Islet of Langerhans (tissue), 1 donor: ENCODE measurements at regions not wholly inside any gene's neighbourhood (a gene's known extent, or its start where the extent isn't known, plus 50 kb on each side); places are given as distances from the start of the nearest gene placed in this dataset.
"Not testable (repeated sequence)": the region's sequence is repeated elsewhere in the genome, so short reads cannot be mapped to it uniquely, and the experiment has no call there.

Experiments used
- FAIRE-seq: peaks from one replicate; lab custom pipeline; 2011; peaks lifted over from hg19 to GRCh38; lab: Jason Lieb, UNC

DNA sequence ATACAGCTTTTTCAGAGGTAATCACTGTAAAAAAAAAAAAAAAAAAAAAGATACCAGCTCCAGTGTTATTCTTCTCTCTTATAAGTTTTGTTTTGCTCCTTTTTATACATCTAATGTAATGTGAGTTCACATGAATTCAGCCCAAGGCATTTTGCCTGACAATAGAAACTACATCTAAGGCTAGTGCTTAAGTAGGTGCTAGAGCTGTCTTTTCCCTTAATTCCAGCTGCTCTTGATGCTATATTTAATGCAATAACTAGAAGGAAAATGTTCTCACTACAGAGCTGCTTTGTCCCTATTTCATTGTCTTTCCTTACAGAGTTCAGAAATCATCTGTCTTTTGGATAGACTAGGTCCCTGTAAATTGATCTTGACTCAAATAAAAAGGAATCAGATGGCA lies 150.1 kb downstream of the NAA11 start:
- FAIRE-seq = no peak

DNA sequence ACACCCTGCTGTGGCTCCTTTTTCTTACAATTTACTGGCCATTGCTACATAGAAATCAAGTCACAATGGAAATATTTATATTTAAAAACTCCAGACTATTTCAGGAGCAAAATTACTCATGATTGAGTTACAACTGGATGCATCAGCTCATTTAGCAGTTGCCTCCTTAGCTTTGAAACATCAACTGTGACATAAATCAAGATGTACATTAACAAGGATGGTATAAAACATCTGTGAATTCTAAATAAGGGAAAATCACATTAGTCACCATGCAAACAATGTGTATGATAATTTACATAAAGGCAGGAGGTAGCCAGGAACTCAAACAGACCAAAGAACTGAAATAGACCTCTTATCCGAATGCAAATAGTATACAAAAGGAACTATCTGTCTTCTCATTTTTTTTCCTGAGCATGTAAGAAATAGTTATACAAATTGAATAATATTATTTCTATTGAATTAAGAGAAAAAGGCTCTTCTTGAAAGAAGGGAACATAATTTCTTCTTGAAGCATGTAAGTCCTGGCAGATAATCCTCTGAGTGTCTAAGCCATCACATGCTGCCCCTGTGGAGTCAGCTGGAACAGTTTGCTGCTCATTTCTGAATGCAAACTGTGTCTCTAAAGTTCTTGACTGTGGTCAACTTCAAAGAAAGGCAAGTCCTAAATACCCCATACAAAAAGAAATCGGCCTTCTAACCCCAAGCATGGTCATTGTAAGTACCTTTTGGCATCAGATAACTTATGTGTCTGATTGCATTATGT lies 151.2 kb downstream of the NAA11 start:
- no peak for FAIRE-seq

DNA sequence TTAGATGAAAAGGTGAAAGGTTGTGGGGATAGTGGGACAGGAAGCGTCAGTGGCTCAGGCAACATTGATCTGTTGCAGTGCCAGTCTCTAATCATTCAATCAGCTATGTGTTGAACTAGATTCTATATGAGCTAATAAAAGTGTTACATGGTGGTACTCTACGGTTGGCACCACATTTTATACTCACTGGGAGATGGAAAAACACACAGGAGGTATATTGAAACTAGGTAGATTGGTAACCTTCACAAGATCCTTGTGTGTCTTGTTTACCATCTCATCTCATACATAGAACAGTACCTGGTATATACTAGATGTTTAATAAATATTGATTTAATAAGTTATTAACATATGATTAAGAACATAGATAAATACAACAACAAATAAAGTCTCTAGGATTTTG lies 152.7 kb downstream of the NAA11 start:
- no peak for FAIRE-seq

DNA sequence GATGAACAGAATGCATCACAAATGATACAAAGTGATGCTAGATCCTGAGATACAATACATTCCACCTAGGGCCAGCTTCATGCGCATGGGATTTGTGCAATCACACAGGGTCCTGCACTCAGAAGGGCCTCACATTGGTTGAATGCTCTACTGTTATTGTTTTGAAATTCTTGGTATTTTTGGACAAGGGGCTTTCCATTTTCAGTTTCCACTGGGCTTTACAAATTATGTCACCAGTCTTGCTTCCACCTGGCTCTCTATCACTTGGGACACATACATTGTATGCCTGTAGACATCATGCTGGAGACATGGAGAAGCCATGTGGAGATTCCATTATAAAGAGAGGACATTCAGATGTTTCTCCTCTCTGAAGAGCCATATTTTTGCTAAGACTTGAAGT lies 155.8 kb downstream of the NAA11 start:
- no peak for FAIRE-seq

DNA sequence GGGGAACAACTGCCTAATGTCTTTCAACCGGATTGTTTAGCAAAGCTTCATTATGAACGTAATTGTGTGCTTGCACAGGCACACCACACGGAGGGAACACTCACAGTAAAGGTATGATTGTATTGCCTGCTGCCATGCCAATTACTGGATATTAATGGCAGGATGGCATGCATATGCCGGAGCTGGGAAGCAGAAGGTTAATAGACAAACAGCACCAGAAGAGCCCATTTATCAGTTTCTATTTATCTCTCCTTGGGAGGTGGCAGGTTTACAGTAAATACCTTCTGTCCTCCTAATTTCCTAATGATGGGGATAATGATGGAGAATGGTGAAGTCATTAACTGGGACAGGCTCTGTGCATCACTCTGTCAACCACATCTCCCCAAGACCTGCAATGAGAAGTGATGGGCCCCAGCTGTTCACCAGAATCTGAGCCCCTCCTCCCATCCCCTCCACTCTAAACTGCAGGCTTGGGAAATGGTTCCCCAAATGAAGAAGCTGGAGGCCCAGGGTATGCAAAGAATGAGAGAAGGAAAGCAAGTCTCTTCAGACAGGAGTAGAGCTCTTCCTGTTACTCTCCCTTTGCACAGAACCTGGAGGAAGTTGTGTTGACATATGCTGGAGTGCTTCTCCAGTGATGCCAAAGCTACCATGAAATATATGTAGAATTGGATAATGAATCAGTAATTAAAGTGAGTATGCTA lies 160.8 kb downstream of the NAA11 start:
- FAIRE-seq = no peak

DNA sequence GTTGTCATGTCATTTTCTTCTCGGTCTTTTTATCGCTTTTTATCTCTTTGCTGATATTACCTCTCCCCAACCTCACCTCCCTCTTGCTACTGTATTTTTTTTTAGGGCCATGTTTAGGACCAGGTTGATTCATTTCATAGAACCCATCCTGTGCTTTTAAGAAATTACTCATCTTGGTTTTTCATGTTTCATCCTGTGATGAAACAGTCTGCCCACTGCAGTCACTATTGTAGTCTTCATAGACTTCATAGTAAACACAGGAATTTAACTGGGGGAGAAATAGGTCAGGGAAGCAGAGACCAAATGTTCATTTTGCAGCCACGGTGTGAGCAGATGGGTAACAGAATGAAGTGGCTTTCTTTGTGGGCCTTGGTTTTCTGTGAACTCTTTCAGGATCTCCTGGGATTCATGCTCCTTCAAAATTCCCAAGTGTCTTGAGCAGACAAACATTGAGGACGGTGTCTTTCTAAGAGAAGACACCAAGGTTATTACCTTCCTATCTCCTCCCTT lies 161.8 kb downstream of the NAA11 start:
- FAIRE-seq = no peak

DNA sequence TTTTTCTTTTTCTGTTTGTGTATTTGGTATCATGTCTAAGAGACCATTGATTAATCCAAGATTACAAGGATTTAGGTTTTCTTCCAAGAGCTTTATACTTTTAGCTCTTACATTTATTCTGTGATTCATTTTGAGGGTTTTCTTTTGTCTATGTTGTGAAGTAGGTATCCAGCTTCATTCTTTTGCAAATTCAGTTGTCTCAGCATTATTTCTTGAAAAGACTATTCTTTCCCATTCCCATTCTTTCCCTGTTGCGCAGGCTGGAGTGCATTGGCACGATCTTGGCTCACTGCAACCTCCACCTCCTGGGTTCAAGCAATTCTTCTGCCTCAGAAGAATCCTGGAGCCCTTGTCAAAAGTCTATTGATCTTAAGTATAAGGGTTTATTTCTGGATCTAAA lies 164.9 kb downstream of the NAA11 start:
- FAIRE-seq = no peak

DNA sequence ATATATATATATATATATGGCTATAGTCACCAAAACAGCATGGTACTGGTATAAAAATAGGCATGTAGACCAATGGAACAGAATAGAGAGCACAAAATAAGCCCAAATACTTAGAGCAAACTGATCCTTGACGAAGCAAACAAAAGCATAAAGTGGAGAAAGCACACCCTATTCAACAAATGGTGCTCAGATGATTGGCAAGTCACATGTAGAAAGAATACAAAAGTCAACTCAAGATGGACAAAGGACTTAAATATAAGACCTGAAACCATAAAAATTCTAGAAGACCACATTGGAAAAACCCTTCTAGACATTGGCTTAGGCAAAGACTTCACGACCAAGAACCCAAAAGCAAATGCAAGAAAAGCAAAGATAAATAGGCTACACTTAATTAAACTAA lies 167.2 kb downstream of the NAA11 start:
- FAIRE-seq = not testable (repeated sequence)

DNA sequence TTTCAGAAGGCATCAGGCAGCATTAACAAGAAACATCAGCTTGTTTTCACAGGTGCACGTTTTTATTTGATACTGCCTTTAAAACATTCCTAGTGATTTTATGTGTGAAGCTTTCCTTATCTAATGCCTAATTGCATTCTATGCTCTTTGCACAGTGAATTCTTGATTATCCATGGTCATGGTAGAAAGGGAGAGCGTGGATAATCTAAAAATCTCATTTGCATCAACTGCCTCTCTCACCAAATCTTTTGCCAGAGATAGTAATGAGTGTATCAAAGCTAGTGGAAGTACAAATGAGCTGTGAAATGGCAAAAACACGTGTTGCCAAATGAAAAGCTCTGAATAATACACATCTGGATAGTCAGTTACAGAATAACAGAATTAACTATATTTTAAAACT lies 170.5 kb downstream of the NAA11 start:
- FAIRE-seq = no peak

DNA sequence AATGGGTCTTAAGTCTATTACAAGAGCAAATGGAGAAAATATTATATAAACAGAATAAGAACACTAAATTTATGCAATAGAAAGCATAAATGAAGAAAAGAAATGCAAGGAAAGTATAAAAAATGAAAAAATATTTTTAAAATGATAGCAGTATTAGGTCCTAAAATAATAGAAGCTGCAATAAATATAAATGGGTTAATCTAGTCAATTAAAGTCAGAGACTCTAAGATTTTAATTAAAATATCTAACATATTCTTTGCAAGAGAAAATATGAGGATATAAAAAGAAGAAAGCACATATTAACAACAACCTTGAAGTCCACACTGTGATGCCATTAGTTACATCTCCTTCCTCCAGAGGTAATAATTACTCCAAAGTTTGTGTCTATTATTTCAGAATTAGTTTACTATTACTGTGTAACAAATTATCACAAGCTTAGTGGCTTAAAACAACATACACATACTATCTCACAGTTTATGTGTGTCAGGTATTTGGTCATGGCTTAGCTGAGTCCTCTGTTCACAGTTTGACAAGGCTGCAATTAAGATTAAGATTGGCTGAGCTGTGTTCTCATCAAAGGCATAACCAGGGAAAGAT lies 174.9 kb downstream of the NAA11 start:
- FAIRE-seq = no peak

DNA sequence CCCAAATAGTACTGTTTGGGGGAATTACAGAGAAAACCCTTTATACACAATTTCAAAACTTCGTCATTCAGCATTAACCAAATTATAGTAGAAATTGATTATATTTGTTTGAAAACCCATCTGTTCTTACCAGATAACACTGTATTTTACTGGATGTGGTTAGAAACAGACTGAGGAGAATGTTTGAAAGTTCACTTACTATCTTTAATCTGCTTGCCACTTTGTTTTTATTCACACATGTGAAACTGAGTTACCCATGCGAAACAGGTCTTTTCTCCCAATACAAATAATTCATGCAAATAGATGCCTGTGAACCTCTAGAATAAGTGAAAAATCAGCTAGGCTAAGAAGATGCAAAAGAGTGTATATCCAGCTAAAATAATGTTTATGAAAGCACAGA lies 177.5 kb downstream of the NAA11 start:
- no peak for FAIRE-seq

DNA sequence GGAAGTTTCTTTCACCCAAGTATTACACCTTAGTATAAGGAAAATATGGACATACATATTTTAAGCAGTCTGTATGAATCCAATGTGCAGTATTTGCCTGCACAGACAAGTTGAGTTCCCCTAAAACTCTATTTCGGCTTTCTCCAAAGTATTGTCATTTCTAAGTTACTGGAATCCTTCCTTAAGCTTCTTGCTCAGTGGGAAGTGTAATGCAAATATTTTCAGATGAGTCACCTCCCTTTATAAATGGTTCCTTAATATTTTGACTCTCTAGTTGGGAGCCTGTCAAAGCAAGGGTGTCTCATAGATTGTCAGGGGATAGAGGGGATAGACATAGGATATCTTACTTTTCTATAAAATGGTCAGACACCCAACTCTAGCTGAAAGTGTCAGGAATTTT lies 178.6 kb downstream of the NAA11 start:
- no peak for FAIRE-seq

DNA sequence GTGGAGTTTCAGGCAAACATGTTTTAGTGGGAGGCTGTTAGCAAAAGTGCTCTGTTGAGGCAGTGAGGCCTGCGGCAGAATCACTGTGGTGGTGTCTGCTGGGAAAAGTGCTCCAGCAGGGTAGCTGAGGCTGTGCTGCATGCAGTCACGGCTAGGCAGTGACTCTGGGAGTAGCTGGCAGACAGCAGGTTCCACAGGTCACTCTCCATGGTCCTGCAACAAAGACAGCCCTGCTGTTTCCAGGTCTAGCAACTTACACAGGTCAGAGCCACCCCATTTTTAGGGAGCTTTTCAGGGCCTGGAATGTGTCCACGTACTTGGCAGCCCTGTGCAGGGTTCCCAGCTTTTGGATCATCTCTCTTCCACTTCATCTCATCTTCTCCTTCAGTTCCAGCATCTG lies 184.3 kb downstream of the NAA11 start:
- FAIRE-seq = no peak

DNA sequence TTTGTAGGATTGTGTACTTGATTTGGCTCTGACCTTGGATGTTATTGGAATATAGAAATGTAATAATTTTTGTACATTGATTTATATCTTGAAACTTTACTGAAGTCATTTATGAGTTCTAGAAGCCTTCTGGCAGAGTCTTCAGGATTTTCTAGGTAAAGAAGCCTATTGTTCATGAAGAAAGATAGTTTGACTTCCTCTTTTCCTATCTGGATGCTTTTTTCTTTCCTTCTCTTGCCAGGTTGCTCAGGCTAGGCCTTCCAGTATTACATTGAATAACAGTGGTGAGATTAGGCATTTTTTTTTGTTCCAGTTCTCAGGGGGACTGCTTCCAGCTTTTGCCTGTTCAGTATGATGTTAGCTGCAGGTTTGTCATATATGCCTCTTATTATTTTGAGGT lies 191.1 kb downstream of the NAA11 start:
- FAIRE-seq = no peak

DNA sequence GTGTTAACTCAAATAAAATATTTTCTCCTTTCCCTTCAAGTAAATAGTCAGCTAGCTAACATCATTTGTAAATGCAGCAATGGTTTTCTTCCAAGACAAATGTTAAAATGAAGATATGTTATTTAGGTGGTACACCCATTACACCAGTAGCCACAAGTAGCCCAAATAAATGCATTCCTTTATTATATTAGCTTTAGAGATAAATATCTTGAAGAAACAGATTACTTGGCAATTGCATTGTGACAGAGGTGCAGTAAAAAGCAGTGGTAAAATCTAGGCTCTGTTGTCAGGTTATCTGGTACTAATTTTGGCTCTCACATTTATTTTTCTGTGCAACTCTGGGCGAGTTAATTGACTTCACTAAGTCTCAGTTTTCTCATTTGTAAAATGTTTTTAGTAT lies 193.0 kb downstream of the NAA11 start:
- FAIRE-seq = no peak

DNA sequence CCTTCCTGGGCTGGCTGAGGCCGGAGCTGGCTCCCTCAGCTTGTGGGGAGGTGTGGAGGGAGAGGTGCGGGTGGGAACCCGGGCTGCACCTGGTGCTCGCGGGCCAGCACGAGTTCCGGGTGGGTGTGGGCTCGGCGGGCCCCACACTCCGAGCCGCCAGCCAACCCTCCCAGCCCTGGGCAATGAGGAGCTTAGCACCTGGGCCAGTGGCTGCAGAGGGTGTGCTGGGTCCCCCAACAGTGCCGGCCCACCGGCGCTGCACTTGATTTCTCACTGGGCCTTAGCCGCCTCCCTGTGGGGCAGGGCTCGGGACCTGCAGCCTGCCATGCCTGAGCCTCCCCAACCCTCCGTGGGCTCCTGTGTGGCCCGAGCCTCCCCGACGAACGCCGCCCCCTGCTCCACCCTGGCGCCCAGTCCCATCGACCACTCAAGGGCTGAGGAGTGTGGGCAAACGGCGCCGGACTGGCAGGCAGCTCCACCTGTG lies 182.7 kb upstream of the PAQR3 start:
- no peak for FAIRE-seq

DNA sequence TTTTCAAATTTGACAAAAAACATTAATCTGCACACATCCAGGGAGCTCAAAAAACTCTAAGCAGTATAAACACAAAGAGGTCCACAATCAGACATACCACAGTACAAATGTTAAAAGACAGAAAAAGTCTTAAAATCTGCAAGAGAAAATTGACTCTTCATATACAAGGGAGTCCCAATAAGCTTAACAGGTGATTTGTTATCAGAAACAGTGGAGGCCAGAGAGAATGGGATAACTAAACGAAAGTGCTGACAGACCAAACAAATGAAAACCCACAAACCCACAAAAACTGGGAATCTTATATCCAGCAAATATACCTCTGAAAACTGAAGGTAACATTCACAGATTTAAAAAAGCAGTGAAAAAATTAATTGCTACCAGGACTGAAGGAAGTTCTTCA lies 182.0 kb upstream of the PAQR3 start:
- no peak for FAIRE-seq

DNA sequence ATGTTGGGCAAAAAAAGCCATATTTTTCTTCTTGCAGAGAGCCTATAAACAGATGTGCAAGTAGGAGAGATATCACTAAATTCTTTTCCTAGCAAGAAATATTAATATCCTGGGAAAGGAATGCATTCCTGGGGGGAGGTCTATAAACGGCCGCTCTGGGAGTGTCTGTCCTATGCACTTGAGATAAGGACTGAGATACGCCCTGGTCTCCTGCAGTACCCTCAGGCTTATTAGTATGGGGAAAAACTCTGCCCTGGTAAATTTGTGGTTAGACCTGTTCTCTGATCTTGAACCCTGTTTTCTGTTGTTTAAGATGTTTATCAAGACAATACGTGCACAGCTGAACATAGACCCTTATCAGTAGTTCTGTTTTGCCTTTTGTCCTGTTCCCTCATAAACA lies 177.8 kb upstream of the PAQR3 start:
- FAIRE-seq = not testable (repeated sequence)

DNA sequence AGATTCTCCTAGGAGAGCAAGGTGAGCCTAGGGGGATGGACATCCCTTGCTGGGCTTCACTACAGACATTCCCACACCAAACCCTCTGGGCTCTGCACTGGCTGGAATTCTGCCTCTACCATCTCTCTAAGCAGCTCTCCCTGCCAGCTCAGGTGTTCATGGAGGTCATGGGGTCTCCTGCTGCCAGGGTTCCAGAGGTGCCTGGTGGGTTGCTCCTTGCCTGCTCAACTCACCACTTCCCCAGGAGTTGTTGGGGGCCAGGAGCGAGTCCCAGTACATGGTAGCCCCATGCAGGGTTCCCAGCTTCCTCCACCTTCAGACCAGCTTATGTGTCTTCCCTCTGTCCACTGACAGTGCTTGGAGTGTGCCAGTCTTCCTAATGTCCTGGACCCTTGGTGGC lies 167.8 kb upstream of the PAQR3 start:
- FAIRE-seq = no peak

DNA sequence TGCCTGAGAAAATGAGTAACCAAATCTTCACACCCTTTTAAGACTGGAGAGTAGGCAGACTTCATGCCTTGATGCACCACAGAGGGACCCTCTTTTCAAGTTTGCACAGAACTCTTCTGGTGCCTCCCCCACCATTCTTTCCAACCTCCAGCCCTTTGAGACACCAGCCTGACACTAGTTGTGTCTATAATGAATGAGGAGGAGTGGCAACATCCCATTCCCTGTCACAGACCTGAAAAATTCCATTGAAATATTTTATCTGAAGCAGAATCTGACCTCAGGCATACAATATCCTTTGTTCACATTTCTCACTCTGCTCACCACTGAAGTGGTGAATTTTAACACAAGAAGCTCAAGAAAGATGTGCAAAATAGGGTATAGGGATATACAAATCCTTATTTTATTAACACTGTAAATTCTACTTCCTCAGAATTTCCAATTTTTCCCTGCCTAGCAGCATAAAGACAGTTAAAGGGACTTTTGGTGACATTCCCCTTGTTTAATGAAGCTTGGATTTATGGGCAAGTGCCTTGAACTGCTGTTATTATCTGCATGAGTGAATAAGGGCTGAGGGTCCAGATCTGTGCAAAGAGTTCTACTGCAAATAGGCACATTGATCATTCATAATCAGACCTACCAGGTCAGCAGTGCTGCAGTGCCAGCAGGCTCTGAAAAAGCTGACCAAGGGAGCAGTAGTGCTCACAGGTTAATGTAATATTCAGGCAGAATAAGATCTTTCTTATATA lies 149.9 kb upstream of the PAQR3 start:
- FAIRE-seq = no peak

DNA sequence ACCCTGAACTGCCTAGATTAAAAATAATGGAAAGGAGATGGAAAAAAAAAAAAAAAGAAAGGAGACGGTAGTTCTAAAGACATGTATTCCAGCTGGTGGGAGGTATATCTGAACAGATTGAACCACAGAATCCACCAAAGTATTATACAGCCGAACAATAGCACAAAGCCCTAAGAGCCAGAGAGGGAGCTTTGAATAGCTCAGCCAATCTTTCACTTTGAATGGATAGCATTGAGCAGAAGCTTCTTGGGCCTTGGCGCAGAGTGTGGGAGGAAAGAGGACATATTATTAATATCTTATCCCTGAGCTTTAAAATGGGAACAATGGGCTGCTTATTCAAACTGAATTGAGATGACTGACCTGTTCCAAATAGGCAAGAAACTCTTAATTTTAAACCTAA lies 147.8 kb upstream of the PAQR3 start:
- FAIRE-seq = no peak

DNA sequence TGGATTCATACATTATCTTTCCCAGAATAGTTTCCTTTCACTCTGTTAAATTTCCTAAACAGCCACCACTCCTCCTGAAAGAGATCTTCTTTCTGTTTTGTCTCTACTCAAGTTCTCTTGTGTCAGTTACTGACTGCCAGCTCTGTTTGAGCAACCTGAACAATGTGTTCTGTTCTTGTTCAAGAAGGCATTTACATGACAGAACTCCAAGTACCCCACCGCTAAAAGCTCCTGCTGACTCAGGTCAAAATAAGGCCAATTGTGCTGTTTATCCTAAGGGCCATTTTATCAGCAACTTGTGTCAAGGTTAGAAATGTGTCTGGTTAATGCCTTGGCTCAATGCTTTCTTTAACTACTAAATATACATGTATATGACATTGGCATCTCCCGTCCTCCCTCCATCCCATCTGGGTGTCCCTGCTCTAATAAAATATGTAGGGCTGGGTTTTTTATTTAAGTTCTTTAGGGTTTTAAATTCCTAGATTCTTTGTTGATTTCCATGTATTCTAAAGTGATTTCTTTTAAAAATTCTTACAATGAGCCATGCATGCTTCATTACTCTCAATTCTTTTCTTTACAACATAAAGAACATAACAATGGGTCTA lies 144.3 kb upstream of the PAQR3 start:
- FAIRE-seq = no peak
